Esophagus muscularis mucosa (tissue), 3 donors: ENCODE measurements at regions not wholly inside any gene's neighbourhood (a gene's known extent, or its start where the extent isn't known, plus 50 kb on each side); places are given as distances from the start of the nearest gene placed in this dataset.

Experiments
- CTCF ChIP-seq, 3 experiments: fragments of 200-600 bp in 2 of 3; fragments of 450-650 bp in 1 of 3; sonication (generic) in 2 of 3; IDR thresholded peaks; one replicate each; pipeline ENCODE4 v1.5.1; 2017 to 2019; ENCODE audit warnings: antibody characterized with exemption in 3 of 3, mild to moderate bottlenecking in 2 of 3, moderate library complexity in 1 of 3
- POLR2A ChIP-seq: fragments of 450-650 bp; IDR thresholded peaks from one replicate; pipeline ENCODE4 v1.6.1; 2017; ENCODE audit warnings: antibody characterized with exemption, moderate library complexity, mild to moderate bottlenecking, low read depth
- POLR2AphosphoS5 ChIP-seq, 2 donors: sonication (generic); formaldehyde crosslinking; IDR thresholded peaks; one replicate each; pipeline ENCODE4 v1.6.1; 2017; ENCODE audit warnings: antibody characterized with exemption in 2 of 2

GRCh38 chr4:164138521-164138920 is 615.4 kb upstream of the SMIM31 start:
- TF ChIP-seq POLR2A (no peak), POLR2AphosphoS5 (IDR thresholded peaks at IDR 0.05) (no peak), CTCF (IDR thresholded peaks at IDR 0.05) (no peak)
